DND-41 (cell line): ENCODE measurements at regions not wholly inside any gene's neighbourhood (a gene's known extent, or its start where the extent isn't known, plus 50 kb on each side); places are given as distances from the start of the nearest gene placed in this dataset.

Source experiments
- ATAC-seq: fragments of 200-7000 bp; cut with Tn5 transposase; 3 replicates; pipeline ENCODE4 v1.9.1; 2021; ENCODE audit warnings: low read depth; ENCODE audit not compliant: insufficient read depth
- DNase-seq: peaks from one replicate; pipeline ENCODE4 v3.0.0-alpha.2; 2020
- H2AFZ ChIP-seq: 2 replicates; pipeline ENCODE4 v1.6.0; 2012; ENCODE audit warnings: low read depth, low read length
- H3K27ac ChIP-seq: 2 replicates; pipeline ENCODE4 v1.5.1; 2012; ENCODE audit warnings: low read length, inconsistent platforms
- H3K27me3 ChIP-seq: fragments of 200-600 bp; sonication (generic); 2 replicates; pipeline ENCODE4 v1.6.0; 2012; ENCODE audit warnings: low read length, mild to moderate bottlenecking, inconsistent platforms; ENCODE audit not compliant: insufficient read depth, poor library complexity
- H3K36me3 ChIP-seq: 2 replicates; pipeline ENCODE4 v1.5.1; 2012; ENCODE audit warnings: low read length, inconsistent platforms; ENCODE audit not compliant: insufficient read depth
- H3K4me1 ChIP-seq: 2 replicates; pipeline ENCODE4 v1.5.1; 2012; ENCODE audit warnings: mild to moderate bottlenecking, low read length; ENCODE audit not compliant: insufficient read depth
- H3K4me2 ChIP-seq: 2 replicates; pipeline ENCODE4 v1.6.0; 2012; ENCODE audit warnings: mild to moderate bottlenecking, moderate library complexity, low read length, inconsistent platforms; ENCODE audit not compliant: insufficient read depth
- H3K4me3 ChIP-seq, 2 experiments: fragments of 200-600 bp in 1 of 2; shearing (Covaris generic) in 1 of 2; 2 replicates each; pipeline ENCODE4 v1.5.1; 2012 to 2016; ENCODE audit warnings: inconsistent platforms in 2 of 2, low read length in 2 of 2, mild to moderate bottlenecking in 2 of 2, low read depth in 1 of 2, moderate library complexity in 1 of 2
- H3K79me2 ChIP-seq: 2 replicates; pipeline ENCODE4 v1.6.0; 2012; ENCODE audit warnings: low read length, inconsistent platforms; ENCODE audit not compliant: insufficient read depth
- H3K9ac ChIP-seq: 2 replicates; pipeline ENCODE4 v1.6.0; 2012; ENCODE audit warnings: low read depth, mild to moderate bottlenecking, inconsistent platforms, low read length, moderate library complexity
- H3K9me3 ChIP-seq: 2 replicates; pipeline ENCODE4 v1.5.1; 2012; ENCODE audit warnings: low read length, moderate library complexity, mild to moderate bottlenecking, inconsistent platforms; ENCODE audit not compliant: insufficient read depth, severe bottlenecking
- H4K20me1 ChIP-seq: 2 replicates; pipeline ENCODE4 v1.6.0; 2012; ENCODE audit warnings: low read length; ENCODE audit not compliant: insufficient read depth
- EZH2 ChIP-seq: IDR thresholded peaks from 3 replicates; pipeline ENCODE4 v1.6.1; 2012; ENCODE audit warnings: borderline replicate concordance, low read depth, mild to moderate bottlenecking, moderate library complexity, low read length, inconsistent platforms; ENCODE audit not compliant: severe bottlenecking
- TF ChIP-seq, protein P1 (sequence below): IDR thresholded peaks from 2 replicates; pipeline ENCODE4 v1.5.1; 2012; ENCODE audit warnings: borderline replicate concordance, low read length, moderate library complexity, mild to moderate bottlenecking; ENCODE audit not compliant: poor library complexity, severe bottlenecking; ENCODE audit errors: extremely low read depth

- ATAC-seq (no peak), DNase-seq (no peak)
- Histone ChIP-seq H3K4me1 (peaks cover 39% of the 10 kb centered on the region), H3K4me2 (no peak overlapping the region), H3K9ac (no peak overlapping the region), H3K36me3 (no peaks in the 10 kb centered on the region), H4K20me1 (no peaks in the 10 kb centered on the region), H3K27ac (no peak overlapping the region), H3K4me3 (no peak overlapping the region), H3K9me3 (no peaks in the 10 kb centered on the region), H3K27me3 (no peaks in the 10 kb centered on the region), H3K79me2 (no peaks in the 10 kb centered on the region), H2AFZ (no peak overlapping the region)
- TF ChIP-seq EZH2 = no peak
- TF ChIP-seq, protein P1, sequence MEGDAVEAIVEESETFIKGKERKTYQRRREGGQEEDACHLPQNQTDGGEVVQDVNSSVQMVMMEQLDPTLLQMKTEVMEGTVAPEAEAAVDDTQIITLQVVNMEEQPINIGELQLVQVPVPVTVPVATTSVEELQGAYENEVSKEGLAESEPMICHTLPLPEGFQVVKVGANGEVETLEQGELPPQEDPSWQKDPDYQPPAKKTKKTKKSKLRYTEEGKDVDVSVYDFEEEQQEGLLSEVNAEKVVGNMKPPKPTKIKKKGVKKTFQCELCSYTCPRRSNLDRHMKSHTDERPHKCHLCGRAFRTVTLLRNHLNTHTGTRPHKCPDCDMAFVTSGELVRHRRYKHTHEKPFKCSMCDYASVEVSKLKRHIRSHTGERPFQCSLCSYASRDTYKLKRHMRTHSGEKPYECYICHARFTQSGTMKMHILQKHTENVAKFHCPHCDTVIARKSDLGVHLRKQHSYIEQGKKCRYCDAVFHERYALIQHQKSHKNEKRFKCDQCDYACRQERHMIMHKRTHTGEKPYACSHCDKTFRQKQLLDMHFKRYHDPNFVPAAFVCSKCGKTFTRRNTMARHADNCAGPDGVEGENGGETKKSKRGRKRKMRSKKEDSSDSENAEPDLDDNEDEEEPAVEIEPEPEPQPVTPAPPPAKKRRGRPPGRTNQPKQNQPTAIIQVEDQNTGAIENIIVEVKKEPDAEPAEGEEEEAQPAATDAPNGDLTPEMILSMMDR = no peak
Measured at GRCh38 chr16:62205459-62205858, 169.2 kb upstream of the CDH8 start.

DNA sequence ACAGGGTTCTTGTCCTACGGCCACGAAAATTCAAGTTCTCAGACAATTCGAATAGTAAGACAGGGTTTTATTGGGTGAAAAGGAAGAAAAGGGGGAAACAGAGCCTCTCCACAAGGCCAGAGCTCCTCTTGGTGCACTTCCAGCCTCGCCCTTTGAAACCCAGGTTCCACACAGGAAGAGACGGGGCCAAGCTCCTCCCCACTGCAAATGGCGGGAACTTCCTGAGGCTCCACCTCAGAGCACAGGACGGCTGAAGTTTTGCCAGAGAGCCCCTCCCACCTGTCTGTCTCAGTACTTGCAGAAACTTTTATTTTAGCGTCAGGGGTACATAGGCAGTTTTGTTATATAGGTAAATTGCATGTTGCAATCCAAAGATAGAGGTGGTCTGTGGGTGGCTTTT is 165.7 kb upstream of the CDH8 start:
- Histone ChIP-seq H3K9ac (no peak overlapping the region), H3K79me2 (no peaks in the 10 kb centered on the region), H3K27ac (no peak overlapping the region), H3K4me3 (no peak overlapping the region), H4K20me1 (no peaks in the 10 kb centered on the region), H3K4me2 (no peak overlapping the region), H3K4me1 (peaks cover 3% of the 10 kb centered on the region), H3K9me3 (no peaks in the 10 kb centered on the region), H3K36me3 (no peaks in the 10 kb centered on the region), H3K27me3 (no peaks in the 10 kb centered on the region), H2AFZ (no peak overlapping the region; the same call in 1 of the 2 replicates)
- ATAC-seq (no peak; the same call in 2 of the 3 replicates), DNase-seq (no peak)
- no peak for TF ChIP-seq EZH2
- TF ChIP-seq, protein P1 = no peak

GRCh38 chr16:62194828-62195227 is 158.6 kb upstream of the CDH8 start:
- no peak for DNase-seq

More at GRCh38 chr16:62194828-62195227, 158.6 kb upstream of the CDH8 start:
- TF ChIP-seq EZH2 = no peak
- TF ChIP-seq, protein P1 = no peak
- Histone ChIP-seq H4K20me1 (no peaks in the 10 kb centered on the region), H3K4me2 (no peak overlapping the region), H2AFZ (no peak overlapping the region), H3K9me3 (no peaks in the 10 kb centered on the region), H3K27me3 (no peaks in the 10 kb centered on the region), H3K4me1 (no peaks in the 10 kb centered on the region), H3K36me3 (no peaks in the 10 kb centered on the region), H3K79me2 (no peaks in the 10 kb centered on the region), H3K27ac (no peak overlapping the region), H3K4me3 (no peak overlapping the region), H3K9ac (no peak overlapping the region)
- ATAC-seq = no peak
